Fibroblast of mammary gland (primary cell): ENCODE measurements at regions not wholly inside any gene's neighbourhood (a gene's known extent, or its start where the extent isn't known, plus 50 kb on each side); places are given as distances from the start of the nearest gene placed in this dataset.

Experiments
- DNase-seq: peaks from one replicate; pipeline ENCODE4 v3.0.0-alpha.2; 2010; ENCODE audit warnings: low read depth
- H3K4me3 ChIP-seq: 2 replicates; pipeline ENCODE4 v1.5.1; 2011; ENCODE audit warnings: low read depth, mild to moderate bottlenecking, low read length, moderate library complexity; ENCODE audit not compliant: control insufficient read depth
- CTCF ChIP-seq: conservative IDR thresholded peaks from 2 replicates; pipeline ENCODE4 v1.5.1; 2011; ENCODE audit warnings: low read depth, low read length, inconsistent platforms; ENCODE audit not compliant: control insufficient read depth, insufficient read depth

GRCh38 chrX:150196285-150196684 lies 166.8 kb upstream of the MAMLD1 start:
- TF ChIP-seq CTCF, result no peak
- H3K4me3 ChIP-seq, result no peak overlapping the region
- DNase-seq, result no peak

GRCh38 chrX:150197388-150197787 lies 165.7 kb upstream of the MAMLD1 start:
- no peak overlapping the region for H3K4me3 ChIP-seq
- DNase-seq, result no peak
- TF ChIP-seq CTCF, result no peak

- no peak overlapping the region for H3K4me3 ChIP-seq
- peak; percentile 22 for DNase-seq
- TF ChIP-seq CTCF, result no peak
Measured at GRCh38 chrX:150198776-150199175, 164.3 kb upstream of the MAMLD1 start.

- H3K4me3 ChIP-seq, result no peak overlapping the region
- no peak for TF ChIP-seq CTCF
- no peak for DNase-seq
Measured at GRCh38 chrX:150199181-150199580, 163.9 kb upstream of the MAMLD1 start.

GRCh38 chrX:150199803-150200202 lies 163.3 kb upstream of the MAMLD1 start:
- DNase-seq, result no peak
- TF ChIP-seq CTCF, result no peak
- no peak overlapping the region for H3K4me3 ChIP-seq

GRCh38 chrX:150200361-150200760 lies 162.8 kb upstream of the MAMLD1 start:
- H3K4me3 ChIP-seq, result no peak overlapping the region
- no peak for TF ChIP-seq CTCF
- DNase-seq, result no peak

- no peak overlapping the region for H3K4me3 ChIP-seq
Measured at GRCh38 chrX:150200820-150201287, 162.3 kb upstream of the MAMLD1 start.

More at GRCh38 chrX:150200820-150201287, 162.3 kb upstream of the MAMLD1 start:
- TF ChIP-seq CTCF, result no peak
- peak; percentile 99 for DNase-seq
